Body of pancreas (tissue), 4 donors: ENCODE measurements at regions not wholly inside any gene's neighbourhood (a gene's known extent, or its start where the extent isn't known, plus 50 kb on each side); places are given as distances from the start of the nearest gene placed in this dataset.

ENCODE experiments used
- CTCF ChIP-seq, 7 experiments: fragments of 450-650 bp in 4 of 7; fragments of 200-600 bp in 3 of 7; sonication (generic) in 3 of 7; IDR thresholded peaks; one replicate each; pipeline ENCODE4 v1.5.1; 2016 to 2019; ENCODE audit warnings: antibody characterized with exemption in 7 of 7
- POLR2A ChIP-seq, 3 donors: fragments of 450-650 bp; IDR thresholded peaks; one replicate each; pipeline ENCODE4 v1.6.1; 2016; ENCODE audit warnings: antibody characterized with exemption in 3 of 3, mild to moderate bottlenecking in 2 of 3

GRCh38 chr7:81573128-81573527 lies 196.7 kb downstream of the HGF start:
- TF ChIP-seq CTCF (IDR thresholded peaks at IDR 0.05) (no peak), POLR2A (IDR thresholded peaks at IDR 0.05) (no peak)
